GM12873 (cell line): ENCODE measurements at regions not wholly inside any gene's neighbourhood (a gene's known extent, or its start where the extent isn't known, plus 50 kb on each side); places are given as distances from the start of the nearest gene placed in this dataset.

ENCODE experiments used
- CTCF ChIP-seq: IDR thresholded peaks from 2 replicates; pipeline ENCODE4 v1.5.1; 2012; ENCODE audit warnings: low read depth, mild to moderate bottlenecking, moderate library complexity, low read length, control low read depth; ENCODE audit not compliant: insufficient read depth; ENCODE audit errors: missing control alignments

GRCh38 chr5:176739461-176740051 is 70.8 kb upstream of the UNC5A start:
- TF ChIP-seq CTCF = no peak

GRCh38 chr5:176740131-176740701 is 70.1 kb upstream of the UNC5A start:
- TF ChIP-seq CTCF = no peak

GRCh38 chr5:176740702-176741496 is 69.5 kb upstream of the UNC5A start:
- no peak for TF ChIP-seq CTCF

GRCh38 chr5:176741561-176742211 is 68.7 kb upstream of the UNC5A start:
- TF ChIP-seq CTCF = no peak

- TF ChIP-seq CTCF = no peak
Observed at GRCh38 chr5:176742246-176743105, 67.9 kb upstream of the UNC5A start.

- no peak for TF ChIP-seq CTCF
Observed at GRCh38 chr5:176743136-176743861, 67.1 kb upstream of the UNC5A start.
